MM.1S (cell line): ENCODE measurements at regions not wholly inside any gene's neighbourhood (a gene's known extent, or its start where the extent isn't known, plus 50 kb on each side); places are given as distances from the start of the nearest gene placed in this dataset.

ENCODE experiments used
- CTCF ChIP-seq: fragments of 300-600 bp; sonication (generic); IDR thresholded peaks from 2 replicates; pipeline ENCODE4 v1.5.1; 2016; ENCODE audit warnings: antibody characterized with exemption, low read length, mixed read lengths
- EZH2 ChIP-seq: fragments of 300-600 bp; sonication (generic); optimal IDR thresholded peaks from 2 replicates; pipeline ENCODE3; 2017; ENCODE audit warnings: low read depth, mild to moderate bottlenecking, antibody characterized with exemption, low read length, mixed read lengths
- EZH2phosphoT487 ChIP-seq: fragments of 300-600 bp; sonication (generic); IDR thresholded peaks from 2 replicates; pipeline ENCODE4 v1.6.1; 2018; ENCODE audit warnings: antibody characterized with exemption, low read length

DNA sequence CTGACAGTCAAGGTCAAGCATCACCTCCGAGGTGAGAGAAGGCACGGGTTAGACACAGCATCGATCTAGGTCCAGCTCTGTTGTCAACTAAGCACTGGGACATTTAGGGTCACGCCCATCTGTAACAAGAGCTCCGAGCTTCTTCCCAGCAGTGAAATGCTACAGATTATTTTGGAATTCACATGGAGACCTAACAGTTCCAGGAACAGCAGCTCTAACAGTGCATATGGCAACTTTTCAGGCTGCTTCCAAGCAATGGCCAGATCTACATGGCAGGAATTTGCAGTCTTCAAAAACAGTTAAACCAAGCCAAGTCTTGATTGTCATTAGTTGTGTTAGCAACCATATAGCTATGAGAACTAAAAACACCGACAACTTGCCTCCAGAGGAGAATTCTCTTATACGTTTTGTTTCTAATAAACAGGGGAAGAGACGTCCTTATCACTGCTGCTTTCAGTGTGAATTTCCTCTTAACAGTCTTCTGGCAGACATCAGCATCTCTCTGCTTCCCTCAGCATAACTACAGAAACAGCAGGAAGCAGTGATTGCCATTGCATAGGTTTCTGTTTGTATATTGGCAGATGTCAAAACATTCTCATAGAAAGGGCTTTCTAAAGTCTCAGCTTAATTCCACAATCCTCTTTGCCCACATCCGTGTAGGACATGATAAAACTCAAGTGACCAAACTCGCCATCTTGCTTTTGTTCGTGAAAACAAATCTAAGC, 242.1 kb upstream of the DAPK1 start:
- TF ChIP-seq CTCF (no peak), EZH2 (no peak), EZH2phosphoT487 (no peak)
